ENCODE measurements at regions not wholly inside any gene's neighbourhood (a gene's known extent, or its start where the extent isn't known, plus 50 kb on each side); places are given as distances from the start of the nearest gene placed in this dataset.

- TF ChIP-seq EP300 (IDR thresholded peaks at IDR 0.05) (no peak), POLR2AphosphoS5 (IDR thresholded peaks at IDR 0.05) (no peak), POLR2A (IDR thresholded peaks at IDR 0.05) (no peak)
- TF ChIP-seq, protein P1, sequence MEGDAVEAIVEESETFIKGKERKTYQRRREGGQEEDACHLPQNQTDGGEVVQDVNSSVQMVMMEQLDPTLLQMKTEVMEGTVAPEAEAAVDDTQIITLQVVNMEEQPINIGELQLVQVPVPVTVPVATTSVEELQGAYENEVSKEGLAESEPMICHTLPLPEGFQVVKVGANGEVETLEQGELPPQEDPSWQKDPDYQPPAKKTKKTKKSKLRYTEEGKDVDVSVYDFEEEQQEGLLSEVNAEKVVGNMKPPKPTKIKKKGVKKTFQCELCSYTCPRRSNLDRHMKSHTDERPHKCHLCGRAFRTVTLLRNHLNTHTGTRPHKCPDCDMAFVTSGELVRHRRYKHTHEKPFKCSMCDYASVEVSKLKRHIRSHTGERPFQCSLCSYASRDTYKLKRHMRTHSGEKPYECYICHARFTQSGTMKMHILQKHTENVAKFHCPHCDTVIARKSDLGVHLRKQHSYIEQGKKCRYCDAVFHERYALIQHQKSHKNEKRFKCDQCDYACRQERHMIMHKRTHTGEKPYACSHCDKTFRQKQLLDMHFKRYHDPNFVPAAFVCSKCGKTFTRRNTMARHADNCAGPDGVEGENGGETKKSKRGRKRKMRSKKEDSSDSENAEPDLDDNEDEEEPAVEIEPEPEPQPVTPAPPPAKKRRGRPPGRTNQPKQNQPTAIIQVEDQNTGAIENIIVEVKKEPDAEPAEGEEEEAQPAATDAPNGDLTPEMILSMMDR (IDR thresholded peaks at IDR 0.05): no peak
- DNase-seq: no peak
Observed at GRCh38 chr10:36053271-36053670, 411.2 kb upstream of the FZD8 start.

DNA sequence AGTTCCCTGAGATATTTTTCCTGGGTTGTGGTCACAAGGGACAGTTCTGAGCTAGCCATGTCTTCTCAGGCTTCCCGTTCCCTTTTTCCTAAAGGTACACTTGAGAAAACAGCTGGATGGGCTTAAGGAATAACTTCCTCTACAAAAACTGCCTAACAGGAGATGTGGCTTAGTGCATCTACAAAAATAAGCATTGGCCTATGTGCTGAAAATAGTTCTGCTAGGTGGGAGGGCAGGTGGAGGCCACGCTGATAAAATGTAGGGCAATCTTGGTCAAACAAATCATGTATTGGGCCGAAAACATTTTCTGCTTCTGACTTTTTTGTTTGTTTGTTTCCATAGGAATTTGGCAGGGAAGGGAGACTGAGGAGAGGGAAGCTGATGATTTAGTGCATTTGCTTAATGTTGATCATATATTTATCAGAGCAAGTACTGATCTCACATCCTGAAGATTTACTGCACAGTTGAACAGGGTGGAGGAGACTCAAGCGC, 409.4 kb upstream of the FZD8 start:
- no peaks in the 10 kb centered on the region for H3K4me1 ChIP-seq
- 62 to 69% methylated on average over 4 of the region's 4 CpGs for WGBS, 2 donors
- intact Hi-C loops (cut with DNase I): no loop called here
- no peak for TF ChIP-seq POLR2AphosphoS5 (IDR thresholded peaks at IDR 0.05)
- no peak for TF ChIP-seq EP300 (IDR thresholded peaks at IDR 0.05)
- TF ChIP-seq, protein P1 (IDR thresholded peaks at IDR 0.05): no peak
- no peak for TF ChIP-seq POLR2A (IDR thresholded peaks at IDR 0.05)
- H3K27me3 ChIP-seq: no peaks in the 10 kb centered on the region
- peaks cover 0 to 3% (median 0%) of the 10 kb centered on the region in 4 donors for H3K9me3 ChIP-seq
- no peaks in the 10 kb centered on the region for H3K36me3 ChIP-seq
- no peak overlapping the region for H3K4me3 ChIP-seq
- DNase-seq: no peak
- no peak overlapping the region for H3K27ac ChIP-seq

More at GRCh38 chr10:36053271-36053670, 411.2 kb upstream of the FZD8 start:
- WGBS, 2 donors: 88 to 90% methylated on average over 7 of the region's 7 CpGs
- Histone ChIP-seq H3K4me1 (no peaks in the 10 kb centered on the region), H3K4me3 (no peak overlapping the region), H3K27ac (no peak overlapping the region), H3K9me3 (peaks cover 0 to 3% (median 0%) of the 10 kb centered on the region in 4 donors), H3K36me3 (no peaks in the 10 kb centered on the region), H3K27me3 (no peaks in the 10 kb centered on the region)
- intact Hi-C loops (cut with DNase I): no loop called here

- intact Hi-C loops (cut with DNase I): no loop called here
- peaks cover 0 to 3% (median 0%) of the 10 kb centered on the region in 4 donors for H3K9me3 ChIP-seq
- no peaks in the 10 kb centered on the region for H3K4me1 ChIP-seq
- no peaks in the 10 kb centered on the region for H3K36me3 ChIP-seq
- no peak overlapping the region for H3K4me3 ChIP-seq
- DNase-seq: no peak
- TF ChIP-seq POLR2A (IDR thresholded peaks at IDR 0.05) (no peak), POLR2AphosphoS5 (IDR thresholded peaks at IDR 0.05) (no peak), EP300 (IDR thresholded peaks at IDR 0.05) (no peak)
- TF ChIP-seq, protein P1 (IDR thresholded peaks at IDR 0.05): no peak
- WGBS, 2 donors: 78 to 82% methylated on average over 7 of the region's 7 CpGs
- no peak overlapping the region for H3K27ac ChIP-seq
- H3K27me3 ChIP-seq: no peaks in the 10 kb centered on the region
Observed at GRCh38 chr10:36050763-36051499, 408.8 kb upstream of the FZD8 start.

- whole genome bisulfite sequencing, 2 donors: 63 to 80% methylated on average over 2 of the region's 2 CpGs
- Histone ChIP-seq H3K27me3 (no peaks in the 10 kb centered on the region), H3K27ac (no peak overlapping the region), H3K9me3 (no peaks in the 10 kb centered on the region), H3K4me1 (no peaks in the 10 kb centered on the region), H3K36me3 (no peaks in the 10 kb centered on the region), H3K4me3 (no peak overlapping the region)
- no peak for DNase-seq
- TF ChIP-seq, protein P1 (IDR thresholded peaks at IDR 0.05): no peak
- intact Hi-C loops (cut with DNase I): no loop called here
Observed at GRCh38 chr10:36048780-36049179, 406.7 kb upstream of the FZD8 start.

DNA sequence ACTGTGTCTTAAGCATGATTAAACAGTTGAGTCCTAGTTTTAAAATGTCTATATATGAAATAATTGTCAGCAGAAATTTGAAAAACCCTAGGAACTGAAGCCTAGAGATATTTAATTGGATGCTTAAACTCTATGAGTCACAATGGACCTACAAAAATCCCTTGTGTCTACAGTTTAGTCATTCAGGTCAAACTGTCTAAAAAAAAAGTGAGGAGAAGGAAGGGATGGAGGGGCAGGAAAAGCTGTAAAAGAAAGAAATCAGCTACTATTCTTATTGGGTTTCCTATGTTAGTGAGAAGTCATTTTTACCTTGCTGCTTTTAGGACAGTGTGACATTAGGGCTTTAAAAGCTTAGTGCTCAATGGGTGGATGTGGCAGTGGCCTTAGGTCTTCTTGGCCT, 406.1 kb upstream of the FZD8 start:
- no peaks in the 10 kb centered on the region for H3K36me3 ChIP-seq
- H3K27ac ChIP-seq: no peak overlapping the region
- no peak for DNase-seq
- intact Hi-C loops (cut with DNase I): no loop called here
- H3K4me3 ChIP-seq: no peak overlapping the region
- H3K9me3 ChIP-seq: no peaks in the 10 kb centered on the region
- no peak for TF ChIP-seq POLR2AphosphoS5 (IDR thresholded peaks at IDR 0.05)
- TF ChIP-seq POLR2A (IDR thresholded peaks at IDR 0.05): no peak
- TF ChIP-seq, protein P1 (IDR thresholded peaks at IDR 0.05): no peak
- TF ChIP-seq EP300 (IDR thresholded peaks at IDR 0.05): no peak
- H3K27me3 ChIP-seq: no peaks in the 10 kb centered on the region
- H3K4me1 ChIP-seq: no peaks in the 10 kb centered on the region
